Natural killer cell (primary cell): ENCODE measurements at regions not wholly inside any gene's neighbourhood (a gene's known extent, or its start where the extent isn't known, plus 50 kb on each side); places are given as distances from the start of the nearest gene placed in this dataset.
"Not testable (repeated sequence)": the region's sequence is repeated elsewhere in the genome, so short reads cannot be mapped to it uniquely, and the experiment has no call there.

ENCODE experiments used
- ATAC-seq, 3 donors: fragments of 150-1000 bp in 2 of 3; fragments of 200-7000 bp in 1 of 3; cut with Tn5 transposase; 1 replicate in 1 of 3; 2 replicates in 2 of 3; pipeline ENCODE4 v1.10.0; 2021; ENCODE audit warnings: mild to moderate bottlenecking in 2 of 3, moderate library complexity in 2 of 3
- DNase-seq, 2 donors: peaks; one replicate each; pipeline versions ENCODE4 v3.0.0 to v3.0.0-alpha.2; 2013 to 2021; ENCODE audit warnings: mixed read lengths in 1 of 2
- H3K27ac ChIP-seq: one replicate; pipeline ENCODE4 v1.5.1; 2013; ENCODE audit warnings: mild to moderate bottlenecking, low read length
- H3K27me3 ChIP-seq: one replicate; pipeline ENCODE4 v1.6.1; 2013; ENCODE audit warnings: low read length; ENCODE audit not compliant: control insufficient read depth, insufficient read depth
- H3K36me3 ChIP-seq: one replicate; pipeline ENCODE4 v1.6.1; 2013; ENCODE audit warnings: low read length; ENCODE audit not compliant: control insufficient read depth, insufficient read depth
- H3K4me1 ChIP-seq: one replicate; pipeline ENCODE4 v1.6.1; 2013; ENCODE audit warnings: low read length; ENCODE audit not compliant: control insufficient read depth, insufficient read depth
- H3K4me3 ChIP-seq: one replicate; pipeline ENCODE4 v1.5.1; 2013; ENCODE audit warnings: low read length
- H3K9me3 ChIP-seq: one replicate; pipeline ENCODE4 v1.6.1; 2013; ENCODE audit warnings: low read length; ENCODE audit not compliant: control insufficient read depth, insufficient read depth
- H3K27ac Mint-ChIP-seq, 2 donors: one replicate each; pipeline ENCODE4 v1.8.0; 2022; ENCODE audit warnings: mild to moderate bottlenecking in 2 of 2, mixed read lengths in 2 of 2, moderate library complexity in 1 of 2
- H3K27me3 Mint-ChIP-seq, 2 donors: one replicate each; pipeline ENCODE4 v1.8.0; 2022; ENCODE audit warnings: low read depth in 2 of 2, mixed read lengths in 2 of 2
- H3K36me3 Mint-ChIP-seq: one replicate; pipeline ENCODE4 v1.8.0; 2022; ENCODE audit warnings: mixed read lengths
- H3K4me1 Mint-ChIP-seq, 2 donors: one replicate each; pipeline ENCODE4 v1.8.0; 2022; ENCODE audit warnings: mixed read lengths in 2 of 2
- H3K4me3 Mint-ChIP-seq: one replicate; pipeline ENCODE4 v1.8.0; 2022; ENCODE audit warnings: mild to moderate bottlenecking, moderate library complexity, mixed read lengths
- H3K9me3 Mint-ChIP-seq, 2 donors: one replicate each; pipeline ENCODE4 v1.8.0; 2022; ENCODE audit warnings: mixed read lengths in 2 of 2
- WGBS: methylation state at CpG from one replicate; pipeline ENCODE4 v1.1.7; 2013; ENCODE audit warnings: missing lambda C conversion rate; ENCODE audit not compliant: insufficient coverage; 5-methylcytosine and 5-hydroxymethylcytosine counted together
- intact Hi-C: fragments of 100-400 bp; cut with micrococcal nuclease; formaldehyde crosslinking; loops from one replicate; pipeline ENCODE4 v1.14.2; 2022
- TF ChIP-seq, protein P1 (sequence below): fragments of 200-600 bp; IDR thresholded peaks from one replicate; pipeline ENCODE4 v1.8.0; 2022; ENCODE audit warnings: antibody characterized with exemption

- 93% methylated on average over 34 of the region's 34 CpGs for WGBS
- Mint-ChIP-seq H3K4me3 (no peak overlapping the region), H3K4me1 (no peaks in the 10 kb centered on the region), H3K27ac (no peak overlapping the region), H3K9me3 (peaks cover 0 to under 1% of the 10 kb centered on the region in 2 donors), H3K27me3 (no peaks in the 10 kb centered on the region), H3K36me3 (no peaks in the 10 kb centered on the region)
- H3K27me3 ChIP-seq: no peaks in the 10 kb centered on the region
- H3K27ac ChIP-seq: no peak overlapping the region
- H3K36me3 ChIP-seq: no peaks in the 10 kb centered on the region
- no peaks in the 10 kb centered on the region for H3K4me1 ChIP-seq
- H3K4me3 ChIP-seq: no peak overlapping the region
- TF ChIP-seq, protein P1, sequence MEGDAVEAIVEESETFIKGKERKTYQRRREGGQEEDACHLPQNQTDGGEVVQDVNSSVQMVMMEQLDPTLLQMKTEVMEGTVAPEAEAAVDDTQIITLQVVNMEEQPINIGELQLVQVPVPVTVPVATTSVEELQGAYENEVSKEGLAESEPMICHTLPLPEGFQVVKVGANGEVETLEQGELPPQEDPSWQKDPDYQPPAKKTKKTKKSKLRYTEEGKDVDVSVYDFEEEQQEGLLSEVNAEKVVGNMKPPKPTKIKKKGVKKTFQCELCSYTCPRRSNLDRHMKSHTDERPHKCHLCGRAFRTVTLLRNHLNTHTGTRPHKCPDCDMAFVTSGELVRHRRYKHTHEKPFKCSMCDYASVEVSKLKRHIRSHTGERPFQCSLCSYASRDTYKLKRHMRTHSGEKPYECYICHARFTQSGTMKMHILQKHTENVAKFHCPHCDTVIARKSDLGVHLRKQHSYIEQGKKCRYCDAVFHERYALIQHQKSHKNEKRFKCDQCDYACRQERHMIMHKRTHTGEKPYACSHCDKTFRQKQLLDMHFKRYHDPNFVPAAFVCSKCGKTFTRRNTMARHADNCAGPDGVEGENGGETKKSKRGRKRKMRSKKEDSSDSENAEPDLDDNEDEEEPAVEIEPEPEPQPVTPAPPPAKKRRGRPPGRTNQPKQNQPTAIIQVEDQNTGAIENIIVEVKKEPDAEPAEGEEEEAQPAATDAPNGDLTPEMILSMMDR: no peak
- DNase-seq (no peak), ATAC-seq (no peak)
- peaks cover 27% of the 10 kb centered on the region for H3K9me3 ChIP-seq
- intact Hi-C loops: no loop called here
Observed at GRCh38 chr13:18236528-18236815, 945.2 kb downstream of the TUBA3C start.

DNA sequence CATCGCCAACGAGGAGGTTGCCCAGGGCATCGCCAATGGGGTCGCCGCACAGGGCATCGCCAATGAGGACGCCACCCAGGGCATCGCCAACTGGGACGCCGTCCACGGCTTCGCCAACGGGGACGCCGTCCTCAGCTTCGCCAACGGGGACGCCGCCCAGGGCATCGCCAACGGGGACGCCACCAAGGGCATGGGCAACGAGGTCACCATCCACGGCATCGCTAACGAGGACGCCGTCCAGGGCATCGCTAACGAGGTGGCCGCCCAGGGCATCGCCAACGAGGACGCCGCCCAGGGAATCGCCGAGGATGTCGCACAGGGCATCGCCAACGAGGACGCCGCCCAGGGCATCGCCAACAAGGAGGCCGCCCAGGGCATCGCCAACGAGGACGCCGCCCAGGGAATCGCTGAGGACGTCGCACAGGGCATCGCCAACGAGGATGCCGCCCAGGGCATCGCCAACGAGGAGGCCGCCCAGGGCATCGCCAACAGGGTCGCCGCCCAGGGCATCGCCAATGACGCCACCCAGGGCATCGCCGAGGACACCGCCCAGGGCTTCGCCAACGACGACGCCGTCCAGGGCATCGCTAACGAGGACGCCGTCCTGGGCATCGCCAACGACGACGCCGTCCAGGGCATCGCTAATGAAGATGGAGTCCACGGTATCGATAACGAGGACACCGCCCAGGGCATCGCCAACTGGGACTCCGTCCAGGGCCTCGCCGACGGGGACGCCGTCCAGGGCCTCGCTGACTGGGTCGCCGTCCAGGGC, 945.7 kb downstream of the TUBA3C start:
- H3K27me3 Mint-ChIP-seq: no peaks in the 10 kb centered on the region
- DNase-seq (no peak), ATAC-seq (no peak)
- H3K4me3 ChIP-seq: no peak overlapping the region
- no peak overlapping the region for H3K27ac Mint-ChIP-seq
- H3K27ac ChIP-seq: no peak overlapping the region
- WGBS: 97% methylated on average over 94 of the region's 94 CpGs
- no peaks in the 10 kb centered on the region for H3K36me3 ChIP-seq
- no peak overlapping the region for H3K4me3 Mint-ChIP-seq
- H3K36me3 Mint-ChIP-seq: no peaks in the 10 kb centered on the region
- no peaks in the 10 kb centered on the region for H3K4me1 ChIP-seq
- H3K27me3 ChIP-seq: no peaks in the 10 kb centered on the region
- intact Hi-C loops: no loop called here
- peaks cover 22% of the 10 kb centered on the region for H3K9me3 ChIP-seq
- H3K4me1 Mint-ChIP-seq: no peaks in the 10 kb centered on the region
- H3K9me3 Mint-ChIP-seq: no peaks in the 10 kb centered on the region
- TF ChIP-seq, protein P1: no peak

DNA sequence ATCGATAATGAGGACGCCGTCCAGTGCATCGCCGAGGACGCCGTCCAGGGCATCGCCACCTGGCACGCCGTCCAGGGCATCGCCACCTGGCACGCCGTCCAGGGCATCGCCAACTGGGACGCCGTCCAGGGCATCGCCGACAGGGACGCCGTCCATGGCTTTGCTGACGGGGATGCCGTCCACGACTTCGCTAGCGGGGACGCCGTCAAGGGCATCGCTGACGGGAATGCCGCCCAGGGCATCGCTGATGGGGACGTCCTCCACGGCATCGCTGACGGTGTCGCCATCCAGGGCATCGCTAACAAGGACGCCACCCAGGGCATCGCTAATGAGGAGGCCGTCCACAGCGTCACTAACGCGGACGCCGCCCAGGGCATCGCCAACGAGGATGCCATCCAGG, 946.5 kb downstream of the TUBA3C start:
- no peaks in the 10 kb centered on the region for H3K36me3 Mint-ChIP-seq
- Histone ChIP-seq H3K4me3 (no peak overlapping the region), H3K4me1 (no peaks in the 10 kb centered on the region), H3K9me3 (peaks cover 25% of the 10 kb centered on the region), H3K36me3 (no peaks in the 10 kb centered on the region), H3K27ac (no peak overlapping the region), H3K27me3 (no peaks in the 10 kb centered on the region)
- 97% methylated on average over 47 of the region's 47 CpGs for WGBS
- no peak overlapping the region for H3K4me3 Mint-ChIP-seq
- H3K4me1 Mint-ChIP-seq: no peaks in the 10 kb centered on the region
- no peaks in the 10 kb centered on the region for H3K27me3 Mint-ChIP-seq
- intact Hi-C loops: no loop called here
- TF ChIP-seq, protein P1: no peak
- no peak overlapping the region for H3K27ac Mint-ChIP-seq
- DNase-seq (no peak), ATAC-seq (no peak)
- no peaks in the 10 kb centered on the region for H3K9me3 Mint-ChIP-seq

GRCh38 chr13:18234451-18234850, 947.2 kb downstream of the TUBA3C start:
- H3K36me3 ChIP-seq, H3K4me1 Mint-ChIP-seq, H3K4me3 Mint-ChIP-seq, H3K4me3 ChIP-seq, DNase-seq, ATAC-seq, intact Hi-C loops, H3K27ac ChIP-seq, H3K36me3 Mint-ChIP-seq, H3K27me3 ChIP-seq, H3K27me3 Mint-ChIP-seq, H3K27ac Mint-ChIP-seq, H3K9me3 Mint-ChIP-seq, H3K4me1 ChIP-seq: not testable (repeated sequence)
- peaks cover 25% of the 10 kb centered on the region for H3K9me3 ChIP-seq
- WGBS: 97% methylated on average over 56 of the region's 56 CpGs
